Head of caudate nucleus (tissue), 42 donors: ENCODE measurements at regions not wholly inside any gene's neighbourhood (a gene's known extent, or its start where the extent isn't known, plus 50 kb on each side); places are given as distances from the start of the nearest gene placed in this dataset.

Source experiments
- DNase-seq, 42 donors: peaks; one replicate each; pipeline versions ENCODE4 v3.0.0 to v3.0.0-alpha.2; 2020 to 2021; ENCODE audit warnings: mixed read lengths in 7 of 42
- intact Hi-C: fragments of 100-400 bp; cut with DNase I; formaldehyde crosslinking; loops from one replicate; pipeline ENCODE4 v1.15.0; 2022

- intact Hi-C loops, result no loop called here
These were observed 109.0 kb upstream of the ETV3 start for GRCh38 chr1:157247005-157247763.

GRCh38 chr1:157245823-157246222 lies 107.6 kb upstream of the ETV3 start:
- no peak for DNase-seq
- intact Hi-C loops, result no loop called here

More at GRCh38 chr1:157247005-157247763, 109.0 kb upstream of the ETV3 start:
- DNase-seq, result no peak

- intact Hi-C loops, result no loop called here
- no peak for DNase-seq
These were observed 103.0 kb upstream of the ETV3 start for GRCh38 chr1:157241185-157241538.

GRCh38 chr1:157240495-157241184 lies 102.4 kb upstream of the ETV3 start:
- intact Hi-C loops, result no loop called here
- DNase-seq, result no peak

- DNase-seq, result no peak
- intact Hi-C loops, result no loop called here
These were observed 101.7 kb upstream of the ETV3 start for GRCh38 chr1:157239936-157240335.

GRCh38 chr1:157238585-157238984 lies 100.4 kb upstream of the ETV3 start:
- DNase-seq, result no peak

GRCh38 chr1:157237981-157238380 lies 99.8 kb upstream of the ETV3 start:
- no peak for DNase-seq
- intact Hi-C loops, result no loop called here

More at GRCh38 chr1:157238585-157238984, 100.4 kb upstream of the ETV3 start:
- intact Hi-C loops, result no loop called here

- intact Hi-C loops, result no loop called here
- no peak for DNase-seq
These were observed 99.3 kb upstream of the ETV3 start for GRCh38 chr1:157237522-157237921.

- no peak for DNase-seq
- intact Hi-C loops, result no loop called here
These were observed 97.9 kb upstream of the ETV3 start for GRCh38 chr1:157236072-157236471.

GRCh38 chr1:157235307-157235706 lies 97.1 kb upstream of the ETV3 start:
- intact Hi-C loops, result no loop called here
- no peak for DNase-seq

- intact Hi-C loops, result no loop called here
- DNase-seq, result no peak
These were observed 96.6 kb upstream of the ETV3 start for GRCh38 chr1:157234705-157235273.

GRCh38 chr1:157233131-157233530 lies 94.9 kb upstream of the ETV3 start:
- intact Hi-C loops, result no loop called here
- no peak for DNase-seq

GRCh38 chr1:157231846-157232525 lies 93.8 kb upstream of the ETV3 start:
- no peak for DNase-seq

GRCh38 chr1:157230500-157230899 lies 92.3 kb upstream of the ETV3 start:
- no peak for DNase-seq
- intact Hi-C loops, result no loop called here

More at GRCh38 chr1:157231846-157232525, 93.8 kb upstream of the ETV3 start:
- intact Hi-C loops, result no loop called here

- intact Hi-C loops, result no loop called here
- no peak for DNase-seq
These were observed 89.5 kb upstream of the ETV3 start for GRCh38 chr1:157227700-157228099.

GRCh38 chr1:157226739-157227138 lies 88.5 kb upstream of the ETV3 start:
- DNase-seq, result no peak

GRCh38 chr1:157219600-157219999 lies 81.4 kb upstream of the ETV3 start:
- intact Hi-C loops, result no loop called here
- DNase-seq, result no peak

More at GRCh38 chr1:157226739-157227138, 88.5 kb upstream of the ETV3 start:
- intact Hi-C loops, result no loop called here

GRCh38 chr1:157219182-157219581 lies 81.0 kb upstream of the ETV3 start:
- no peak for DNase-seq
- intact Hi-C loops, result no loop called here

GRCh38 chr1:157218671-157219070 lies 80.5 kb upstream of the ETV3 start:
- intact Hi-C loops, result no loop called here
- DNase-seq, result no peak

- no peak for DNase-seq
- intact Hi-C loops, result no loop called here
These were observed 79.3 kb upstream of the ETV3 start for GRCh38 chr1:157217486-157217885.
